PC-3 (cell line): ENCODE measurements at regions not wholly inside any gene's neighbourhood (a gene's known extent, or its start where the extent isn't known, plus 50 kb on each side); places are given as distances from the start of the nearest gene placed in this dataset.

ENCODE experiments used
- ATAC-seq: fragments of 200-7000 bp; cut with Tn5 transposase; 2 replicates; pipeline ENCODE4 v1.9.1; 2020; ENCODE audit warnings: mild to moderate bottlenecking, moderate library complexity
- BruUV-seq: library from RNA; stranded (reverse); fragments of 400-500 nt; replicated peaks from 2 replicates; lab custom pipeline; 2021; lab: Mats Ljungman, UMichigan
- CTCF ChIA-PET: fragments of 300-600 bp; sonication (Branson Sonifier 250); formaldehyde crosslinking; loops from one replicate; lab custom pipeline; 2022; ENCODE audit warnings: antibody characterized with exemption; lab: Charles Lee
- POLR2A ChIA-PET: fragments of 300-600 bp; sonication (Branson Sonifier 250); formaldehyde crosslinking; loops from one replicate; lab custom pipeline; 2022; ENCODE audit warnings: antibody characterized with exemption; ENCODE audit not compliant: unreplicated experiment; lab: Charles Lee
- DNase-seq: peaks from one replicate; pipeline ENCODE4 v3.0.0-alpha.2; 2015
- H2AFZ ChIP-seq: fragments of 300-600 bp; sonication (generic); 2 replicates; pipeline ENCODE4 v1.6.0; 2016; ENCODE audit warnings: antibody characterized with exemption, low read length
- H3F3A ChIP-seq: fragments of 300-600 bp; sonication (generic); one replicate; pipeline ENCODE4 v1.6.0; 2017; ENCODE audit warnings: antibody characterized with exemption, low read length, control low read depth, mild to moderate bottlenecking; ENCODE audit not compliant: unreplicated experiment
- H3K27ac ChIP-seq: fragments of 300-600 bp; sonication (generic); 2 replicates; pipeline ENCODE4 v1.5.1; 2016; ENCODE audit warnings: mild to moderate bottlenecking, low read length
- H3K27me3 ChIP-seq: fragments of 300-600 bp; sonication (generic); 2 replicates; pipeline ENCODE4 v1.6.1; 2016; ENCODE audit warnings: low read length, mixed read lengths
- H3K36me3 ChIP-seq: fragments of 300-600 bp; sonication (generic); 2 replicates; pipeline ENCODE4 v1.6.1; 2016; ENCODE audit warnings: low read depth, mixed run types, low read length, mixed read lengths
- H3K4me1 ChIP-seq: fragments of 300-600 bp; sonication (generic); 2 replicates; pipeline ENCODE4 v1.5.1; 2016; ENCODE audit warnings: low read length; ENCODE audit not compliant: insufficient read depth
- H3K4me2 ChIP-seq: fragments of 300-600 bp; sonication (generic); 2 replicates; pipeline ENCODE4 v1.6.0; 2016; ENCODE audit warnings: low read length
- H3K4me3 ChIP-seq: fragments of 300-600 bp; sonication (generic); 2 replicates; pipeline ENCODE4 v1.5.1; 2016; ENCODE audit warnings: mild to moderate bottlenecking, low read length, mixed read lengths
- H3K79me2 ChIP-seq: fragments of 300-600 bp; sonication (generic); 2 replicates; pipeline ENCODE4 v1.6.1; 2017; ENCODE audit warnings: low read length, mixed read lengths
- H3K9ac ChIP-seq: fragments of 300-600 bp; sonication (generic); 2 replicates; pipeline ENCODE4 v1.6.0; 2016; ENCODE audit warnings: mild to moderate bottlenecking, low read length
- H3K9me2 ChIP-seq: fragments of 300-600 bp; sonication (generic); replicated peaks from 2 replicates; pipeline ENCODE4 v1.6.1; 2016; ENCODE audit warnings: mixed run types, low read length, mixed read lengths
- H3K9me3 ChIP-seq: fragments of 300-600 bp; sonication (generic); 2 replicates; pipeline ENCODE4 v1.6.1; 2016; ENCODE audit warnings: low read length, mixed read lengths
- H4K20me1 ChIP-seq: fragments of 300-600 bp; sonication (generic); 2 replicates; pipeline ENCODE4 v1.6.1; 2016; ENCODE audit warnings: low read length, mixed read lengths
- EZH2 ChIP-seq: fragments of 300-600 bp; sonication (generic); IDR thresholded peaks from one replicate; pipeline ENCODE4 v1.6.1; 2017; ENCODE audit warnings: antibody characterized with exemption, mild to moderate bottlenecking, low read length; ENCODE audit not compliant: unreplicated experiment
- EZH2phosphoT487 ChIP-seq: fragments of 300-600 bp; sonication (generic); IDR thresholded peaks from 2 replicates; pipeline ENCODE4 v1.6.1; 2018; ENCODE audit warnings: mild to moderate bottlenecking, antibody characterized with exemption, low read length, borderline replicate concordance
- intact Hi-C: fragments of 100-400 bp; cut with micrococcal nuclease; formaldehyde crosslinking; loops from 2 replicates; pipeline ENCODE4 v1.9.0; 2023
- TF ChIP-seq, protein P1 (sequence below): fragments of 300-600 bp; sonication (generic); conservative IDR thresholded peaks from 2 replicates; pipeline ENCODE4 v1.5.1; 2017; ENCODE audit warnings: antibody characterized with exemption, low read depth, mild to moderate bottlenecking, low read length

DNA sequence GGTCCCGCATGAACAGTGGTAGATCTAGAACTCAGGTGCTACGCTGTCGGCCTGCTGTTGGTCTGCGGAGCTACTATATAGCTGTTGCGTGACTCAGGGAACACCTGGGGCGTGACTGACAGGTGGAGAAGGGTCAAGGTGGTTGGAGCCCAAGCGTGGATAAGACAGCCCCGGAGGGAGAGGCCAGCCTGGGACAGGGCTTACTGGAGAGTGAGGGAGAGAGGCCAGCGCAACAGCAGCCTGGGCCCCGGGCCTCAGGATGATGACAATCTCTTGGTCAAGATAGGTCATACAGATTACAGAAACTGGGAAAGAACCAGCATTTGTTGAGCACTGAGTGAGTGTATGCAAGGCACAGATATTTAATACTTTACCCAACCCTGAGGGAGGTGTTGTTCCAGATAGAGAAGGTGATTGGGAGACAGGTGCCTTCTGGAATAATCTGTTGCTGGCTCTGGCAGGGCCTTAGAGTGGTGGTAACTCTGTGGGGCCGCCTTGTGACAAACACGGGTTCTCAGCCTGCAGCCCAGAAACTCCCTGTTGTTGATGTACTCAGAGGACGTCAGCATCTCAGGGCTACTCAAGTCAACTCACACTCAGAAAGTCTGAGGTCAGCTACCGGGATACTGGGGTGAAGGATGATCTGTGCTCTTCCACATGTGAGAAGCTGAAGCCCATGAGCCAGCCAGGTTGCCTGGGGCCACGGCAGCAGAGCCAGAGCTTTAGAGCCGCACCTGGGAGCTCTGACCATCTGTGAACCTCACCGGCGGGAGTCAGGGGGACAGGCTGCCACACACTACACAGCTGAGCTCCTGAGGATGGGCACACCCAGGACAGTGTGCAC is 265.4 kb upstream of the HES1 start:
- no peak for ATAC-seq
- peaks cover 54% of the 10 kb centered on the region for H3K4me1 ChIP-seq
- no peaks in the 10 kb centered on the region for H4K20me1 ChIP-seq
- H3K9ac ChIP-seq, result peak overlapping the region; percentile 52
- H2AFZ ChIP-seq, result 0 out of 2 replicates have a peak overlapping the region, but pooled peaks have one; percentile 39
- peak overlapping the region; percentile 82 for H3K4me2 ChIP-seq
- ChIA-PET CTCF (no interaction called here), POLR2A (interaction anchor here (0.7 to 2.4 kb wide), 5 partner anchors 19 to 271 kb away, joined by 4 to 21 read pairs (median 6); partner anchors contain the start of gene HES1)
- H3K4me3 ChIP-seq, result no peak overlapping the region
- peak overlapping the region; percentile 73 for H3K27ac ChIP-seq
- no TSS peak for BruUV-seq
- H3K9me3 ChIP-seq, result no peaks in the 10 kb centered on the region
- intact Hi-C loops, result loop anchor here (5.0 kb wide), 1 partner anchor 452 kb away; no protein-coding TSS in a partner anchor
- H3K27me3 ChIP-seq, result no peaks in the 10 kb centered on the region
- TF ChIP-seq EZH2 (no peak), EZH2phosphoT487 (no peak)
- TF ChIP-seq, protein P1, sequence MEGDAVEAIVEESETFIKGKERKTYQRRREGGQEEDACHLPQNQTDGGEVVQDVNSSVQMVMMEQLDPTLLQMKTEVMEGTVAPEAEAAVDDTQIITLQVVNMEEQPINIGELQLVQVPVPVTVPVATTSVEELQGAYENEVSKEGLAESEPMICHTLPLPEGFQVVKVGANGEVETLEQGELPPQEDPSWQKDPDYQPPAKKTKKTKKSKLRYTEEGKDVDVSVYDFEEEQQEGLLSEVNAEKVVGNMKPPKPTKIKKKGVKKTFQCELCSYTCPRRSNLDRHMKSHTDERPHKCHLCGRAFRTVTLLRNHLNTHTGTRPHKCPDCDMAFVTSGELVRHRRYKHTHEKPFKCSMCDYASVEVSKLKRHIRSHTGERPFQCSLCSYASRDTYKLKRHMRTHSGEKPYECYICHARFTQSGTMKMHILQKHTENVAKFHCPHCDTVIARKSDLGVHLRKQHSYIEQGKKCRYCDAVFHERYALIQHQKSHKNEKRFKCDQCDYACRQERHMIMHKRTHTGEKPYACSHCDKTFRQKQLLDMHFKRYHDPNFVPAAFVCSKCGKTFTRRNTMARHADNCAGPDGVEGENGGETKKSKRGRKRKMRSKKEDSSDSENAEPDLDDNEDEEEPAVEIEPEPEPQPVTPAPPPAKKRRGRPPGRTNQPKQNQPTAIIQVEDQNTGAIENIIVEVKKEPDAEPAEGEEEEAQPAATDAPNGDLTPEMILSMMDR, result no peak
- H3K9me2 ChIP-seq, result no peaks in the 10 kb centered on the region
- no peaks in the 10 kb centered on the region for H3K36me3 ChIP-seq
- DNase-seq, result peak; percentile 48
- H3F3A ChIP-seq, result no peaks in the 10 kb centered on the region
- H3K79me2 ChIP-seq, result no peaks in the 10 kb centered on the region

DNA sequence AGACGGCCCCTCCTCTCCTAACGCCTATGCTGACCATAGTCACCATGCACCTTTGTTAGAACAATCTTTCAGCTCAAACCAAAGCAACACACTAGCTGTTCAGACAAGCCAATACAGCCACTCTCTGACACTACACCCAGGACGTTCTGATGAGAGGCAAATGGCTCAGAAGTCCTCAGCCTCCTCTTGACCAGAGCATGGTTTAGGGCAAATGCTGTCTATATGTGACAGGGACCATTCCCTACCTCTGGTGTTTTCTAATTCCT is 264.8 kb upstream of the HES1 start:
- H3K79me2 ChIP-seq, result no peaks in the 10 kb centered on the region
- ATAC-seq (no peak), DNase-seq (no peak)
- H3K4me3 ChIP-seq, result no peak overlapping the region
- H3K9me2 ChIP-seq, result no peaks in the 10 kb centered on the region
- H4K20me1 ChIP-seq, result no peaks in the 10 kb centered on the region
- POLR2A ChIA-PET, result interaction anchor here (0.6 to 2.4 kb wide), 6 partner anchors 19 to 270 kb away, joined by 4 to 21 read pairs (median 6); partner anchors contain the start of gene HES1
- TF ChIP-seq, protein P1, result no peak
- TF ChIP-seq EZH2phosphoT487 (no peak), EZH2 (no peak)
- no peak overlapping the region for H2AFZ ChIP-seq
- no peak overlapping the region for H3K9ac ChIP-seq
- no peaks in the 10 kb centered on the region for H3F3A ChIP-seq
- H3K9me3 ChIP-seq, result no peaks in the 10 kb centered on the region
- CTCF ChIA-PET, result interaction anchor here (2.3 kb wide), 1 partner anchor 445 kb away, joined by 13 read pairs; no protein-coding TSS in a partner anchor
- H3K4me1 ChIP-seq, result peaks cover 49% of the 10 kb centered on the region
- H3K27me3 ChIP-seq, result no peaks in the 10 kb centered on the region
- intact Hi-C loops, result loop anchor here (5.0 kb wide), 1 partner anchor 451 kb away; no protein-coding TSS in a partner anchor
- no peaks in the 10 kb centered on the region for H3K36me3 ChIP-seq
- BruUV-seq, result no TSS peak
- H3K27ac ChIP-seq, result peak overlapping the region; percentile 73
- H3K4me2 ChIP-seq, result peak overlapping the region; percentile 82
